ENCODE measurements at regions not wholly inside any gene's neighbourhood (a gene's known extent, or its start where the extent isn't known, plus 50 kb on each side); places are given as distances from the start of the nearest gene placed in this dataset.

DNA sequence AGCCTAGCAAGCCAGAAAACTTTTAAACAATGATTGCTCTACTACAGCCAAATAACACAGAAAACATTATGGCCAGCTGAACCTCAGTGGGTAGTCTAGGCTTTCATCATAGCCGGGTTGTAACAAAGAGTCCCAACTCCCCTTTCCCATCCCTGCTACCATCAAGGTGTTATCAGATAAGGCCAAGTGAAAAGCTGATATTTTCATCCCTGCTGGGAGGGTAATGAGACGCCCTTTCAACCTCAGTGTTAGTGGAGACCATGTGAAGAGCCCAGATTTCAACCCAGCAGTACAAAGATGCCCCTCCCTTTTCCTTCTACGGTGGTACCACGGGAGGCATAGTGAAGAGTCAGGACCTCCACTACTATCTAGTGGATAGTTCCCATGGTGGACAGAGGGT is 433.7 kb downstream of the GPM6A start:
- CTCF ChIA-PET, result no interaction called here
- no TSS peak for BruUV-seq (replicated peaks)

More for the DNA sequence above, 433.7 kb downstream of the GPM6A start:
- intact Hi-C loops (cut with micrococcal nuclease), result no loop called here
- ATAC-seq (no peak), DNase-seq (ENCODE audit: low read depth, low spot score) (no peak)
- no peak overlapping the region for H3K9ac ChIP-seq (ENCODE audit: low read length)
- H3K36me3 ChIP-seq (ENCODE audit: control insufficient read depth in 1 of 2, insufficient read depth in 2 of 2, low read length in 2 of 2), result no peaks in the 10 kb centered on the region
- H3K9me3 ChIP-seq (ENCODE audit: control insufficient read depth in 1 of 2, insufficient read depth in 1 of 2, low read depth in 1 of 2, low read length in 2 of 2), result no peaks in the 10 kb centered on the region
- TF ChIP-seq CEBPB (IDR thresholded peaks at IDR 0.05; ENCODE audit: low read depth) (no peak), SRF (IDR thresholded peaks at IDR 0.05; ENCODE audit: low read depth) (no peak), RAD21 (IDR thresholded peaks at IDR 0.05; ENCODE audit: low read depth) (no peak), POLR2AphosphoS5 (IDR thresholded peaks at IDR 0.05; ENCODE audit: low read depth, low read length) (no peak), ZNF274 (IDR thresholded peaks at IDR 0.05; ENCODE audit: low read depth, low read length) (no peak), YY1 (IDR thresholded peaks at IDR 0.05; ENCODE audit: extremely low read depth, insufficient replicate concordance, low read depth, low read length) (no peak), SIN3A (IDR thresholded peaks at IDR 0.05; ENCODE audit: low read depth) (no peak), POLR2A (IDR thresholded peaks at IDR 0.05; ENCODE audit: borderline replicate concordance, extremely low read depth, insufficient read depth, insufficient read length) (no peak), FOSL1 (IDR thresholded peaks at IDR 0.05; ENCODE audit: low read depth) (no peak), ZFX (IDR thresholded peaks at IDR 0.05) (no peak), TCF7L2 (IDR thresholded peaks at IDR 0.05; ENCODE audit: borderline replicate concordance, extremely low read depth, insufficient read depth, insufficient read length) (no peak), CBX3 (IDR thresholded peaks at IDR 0.05; ENCODE audit: low read depth) (no peak), EZH2 (IDR thresholded peaks at IDR 0.05) (no peak)
- TF ChIP-seq, protein P1, sequence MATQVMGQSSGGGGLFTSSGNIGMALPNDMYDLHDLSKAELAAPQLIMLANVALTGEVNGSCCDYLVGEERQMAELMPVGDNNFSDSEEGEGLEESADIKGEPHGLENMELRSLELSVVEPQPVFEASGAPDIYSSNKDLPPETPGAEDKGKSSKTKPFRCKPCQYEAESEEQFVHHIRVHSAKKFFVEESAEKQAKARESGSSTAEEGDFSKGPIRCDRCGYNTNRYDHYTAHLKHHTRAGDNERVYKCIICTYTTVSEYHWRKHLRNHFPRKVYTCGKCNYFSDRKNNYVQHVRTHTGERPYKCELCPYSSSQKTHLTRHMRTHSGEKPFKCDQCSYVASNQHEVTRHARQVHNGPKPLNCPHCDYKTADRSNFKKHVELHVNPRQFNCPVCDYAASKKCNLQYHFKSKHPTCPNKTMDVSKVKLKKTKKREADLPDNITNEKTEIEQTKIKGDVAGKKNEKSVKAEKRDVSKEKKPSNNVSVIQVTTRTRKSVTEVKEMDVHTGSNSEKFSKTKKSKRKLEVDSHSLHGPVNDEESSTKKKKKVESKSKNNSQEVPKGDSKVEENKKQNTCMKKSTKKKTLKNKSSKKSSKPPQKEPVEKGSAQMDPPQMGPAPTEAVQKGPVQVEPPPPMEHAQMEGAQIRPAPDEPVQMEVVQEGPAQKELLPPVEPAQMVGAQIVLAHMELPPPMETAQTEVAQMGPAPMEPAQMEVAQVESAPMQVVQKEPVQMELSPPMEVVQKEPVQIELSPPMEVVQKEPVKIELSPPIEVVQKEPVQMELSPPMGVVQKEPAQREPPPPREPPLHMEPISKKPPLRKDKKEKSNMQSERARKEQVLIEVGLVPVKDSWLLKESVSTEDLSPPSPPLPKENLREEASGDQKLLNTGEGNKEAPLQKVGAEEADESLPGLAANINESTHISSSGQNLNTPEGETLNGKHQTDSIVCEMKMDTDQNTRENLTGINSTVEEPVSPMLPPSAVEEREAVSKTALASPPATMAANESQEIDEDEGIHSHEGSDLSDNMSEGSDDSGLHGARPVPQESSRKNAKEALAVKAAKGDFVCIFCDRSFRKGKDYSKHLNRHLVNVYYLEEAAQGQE (IDR thresholded peaks at IDR 0.05; ENCODE audit: low read depth), result no peak
- TF ChIP-seq, protein P2, sequence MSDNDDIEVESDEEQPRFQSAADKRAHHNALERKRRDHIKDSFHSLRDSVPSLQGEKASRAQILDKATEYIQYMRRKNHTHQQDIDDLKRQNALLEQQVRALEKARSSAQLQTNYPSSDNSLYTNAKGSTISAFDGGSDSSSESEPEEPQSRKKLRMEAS (IDR thresholded peaks at IDR 0.05), result no peak
- TF ChIP-seq, protein P3, sequence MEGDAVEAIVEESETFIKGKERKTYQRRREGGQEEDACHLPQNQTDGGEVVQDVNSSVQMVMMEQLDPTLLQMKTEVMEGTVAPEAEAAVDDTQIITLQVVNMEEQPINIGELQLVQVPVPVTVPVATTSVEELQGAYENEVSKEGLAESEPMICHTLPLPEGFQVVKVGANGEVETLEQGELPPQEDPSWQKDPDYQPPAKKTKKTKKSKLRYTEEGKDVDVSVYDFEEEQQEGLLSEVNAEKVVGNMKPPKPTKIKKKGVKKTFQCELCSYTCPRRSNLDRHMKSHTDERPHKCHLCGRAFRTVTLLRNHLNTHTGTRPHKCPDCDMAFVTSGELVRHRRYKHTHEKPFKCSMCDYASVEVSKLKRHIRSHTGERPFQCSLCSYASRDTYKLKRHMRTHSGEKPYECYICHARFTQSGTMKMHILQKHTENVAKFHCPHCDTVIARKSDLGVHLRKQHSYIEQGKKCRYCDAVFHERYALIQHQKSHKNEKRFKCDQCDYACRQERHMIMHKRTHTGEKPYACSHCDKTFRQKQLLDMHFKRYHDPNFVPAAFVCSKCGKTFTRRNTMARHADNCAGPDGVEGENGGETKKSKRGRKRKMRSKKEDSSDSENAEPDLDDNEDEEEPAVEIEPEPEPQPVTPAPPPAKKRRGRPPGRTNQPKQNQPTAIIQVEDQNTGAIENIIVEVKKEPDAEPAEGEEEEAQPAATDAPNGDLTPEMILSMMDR (IDR thresholded peaks at IDR 0.05 in 2 of 3, conservative IDR thresholded peaks at IDR 0.05 in 1 of 3; ENCODE audit: borderline replicate concordance in 1 of 3, insufficient read depth in 1 of 3, low read depth in 2 of 3, low read length in 2 of 3), result no peak
- H3K79me2 ChIP-seq (ENCODE audit: insufficient read depth, low read length), result no peaks in the 10 kb centered on the region
- no peaks in the 10 kb centered on the region for H3K9me2 ChIP-seq (ENCODE audit: insufficient read depth)
- POLR2A ChIA-PET, result no interaction called here
- no peaks in the 10 kb centered on the region for H3K4me1 ChIP-seq (ENCODE audit: control insufficient read depth in 1 of 2, insufficient read depth in 2 of 2, low read length in 2 of 2)
- no peaks in the 10 kb centered on the region for H3K27me3 ChIP-seq (ENCODE audit: insufficient read depth, low read length)
- no peak overlapping the region for H2AFZ ChIP-seq (ENCODE audit: low read depth, low read length, poor library complexity, severe bottlenecking)
- no peak overlapping the region for H3K27ac ChIP-seq (ENCODE audit: low read depth, low read length)
- H3K4me2 ChIP-seq (ENCODE audit: low read length), result no peak overlapping the region
- H4K20me1 ChIP-seq (ENCODE audit: insufficient read depth), result no peaks in the 10 kb centered on the region
- RAD21 ChIA-PET (ENCODE audit: low non-redundant PET in 1 of 2, low total read pairs in 2 of 2, uncharacterized antibody in 2 of 2, unreplicated experiment in 2 of 2), result no interaction called here
- H3K4me3 ChIP-seq (replicated peaks in 1 of 2; ENCODE audit: low read depth in 1 of 2, low read length in 2 of 2), result no peak overlapping the region
